ENCODE measurements at regions not wholly inside any gene's neighbourhood (a gene's known extent, or its start where the extent isn't known, plus 50 kb on each side); places are given as distances from the start of the nearest gene placed in this dataset.

GRCh38 chr4:164357957-164358356, 396.0 kb upstream of the SMIM31 start:
- intact Hi-C loops (cut with DNase I; ENCODE audit: low total_unique reads): no loop called here

GRCh38 chr4:164358400-164358799, 395.5 kb upstream of the SMIM31 start:
- no peak overlapping the region for H3K4me3 ChIP-seq

More at GRCh38 chr4:164357957-164358356, 396.0 kb upstream of the SMIM31 start:
- TF ChIP-seq POLR2A (IDR thresholded peaks at IDR 0.05): no peak
- TF ChIP-seq POLR2AphosphoS5 (IDR thresholded peaks at IDR 0.05): no peak
- no peak for TF ChIP-seq CTCF (IDR thresholded peaks at IDR 0.05)
- no peak for DNase-seq (ENCODE audit: low spot score in 2 of 2)
- Histone ChIP-seq H3K27ac (no peak overlapping the region), H3K9me3 (no peaks in the 10 kb centered on the region), H3K4me1 (no peaks in the 10 kb centered on the region), H3K27me3 (no peaks in the 10 kb centered on the region), H3K4me3 (no peak overlapping the region), H3K36me3 (no peaks in the 10 kb centered on the region)

GRCh38 chr4:164359881-164360280, 394.1 kb upstream of the SMIM31 start:
- TF ChIP-seq POLR2AphosphoS5 (IDR thresholded peaks at IDR 0.05): no peak
- TF ChIP-seq POLR2A (IDR thresholded peaks at IDR 0.05): no peak
- TF ChIP-seq CTCF (IDR thresholded peaks at IDR 0.05): no peak
- Histone ChIP-seq H3K4me1 (no peaks in the 10 kb centered on the region), H3K36me3 (no peaks in the 10 kb centered on the region), H3K27ac (no peak overlapping the region), H3K4me3 (no peak overlapping the region), H3K27me3 (no peaks in the 10 kb centered on the region), H3K9me3 (no peaks in the 10 kb centered on the region)
- intact Hi-C loops (cut with DNase I; ENCODE audit: low total_unique reads): no loop called here
- DNase-seq (ENCODE audit: low spot score in 2 of 2): no peak

More at GRCh38 chr4:164358400-164358799, 395.5 kb upstream of the SMIM31 start:
- Histone ChIP-seq H3K27me3 (no peaks in the 10 kb centered on the region), H3K27ac (no peak overlapping the region), H3K9me3 (no peaks in the 10 kb centered on the region), H3K4me1 (no peaks in the 10 kb centered on the region), H3K36me3 (no peaks in the 10 kb centered on the region)
- TF ChIP-seq POLR2A (IDR thresholded peaks at IDR 0.05) (no peak), CTCF (IDR thresholded peaks at IDR 0.05) (no peak), POLR2AphosphoS5 (IDR thresholded peaks at IDR 0.05) (no peak)
- intact Hi-C loops (cut with DNase I; ENCODE audit: low total_unique reads): no loop called here
- DNase-seq (ENCODE audit: low spot score in 2 of 2): no peak

- Histone ChIP-seq H3K27ac (no peak overlapping the region), H3K4me1 (no peaks in the 10 kb centered on the region), H3K27me3 (no peaks in the 10 kb centered on the region), H3K36me3 (no peaks in the 10 kb centered on the region), H3K9me3 (no peaks in the 10 kb centered on the region), H3K4me3 (no peak overlapping the region)
- no peak for DNase-seq (ENCODE audit: low spot score in 2 of 2)
- TF ChIP-seq POLR2A (IDR thresholded peaks at IDR 0.05) (no peak), CTCF (IDR thresholded peaks at IDR 0.05) (no peak), POLR2AphosphoS5 (IDR thresholded peaks at IDR 0.05) (no peak)
- intact Hi-C loops (cut with DNase I; ENCODE audit: low total_unique reads): no loop called here
Measured at GRCh38 chr4:164368894-164369293, 385.0 kb upstream of the SMIM31 start.

GRCh38 chr4:164373021-164373420, 380.9 kb upstream of the SMIM31 start:
- Histone ChIP-seq H3K4me1 (no peaks in the 10 kb centered on the region), H3K27ac (no peak overlapping the region), H3K27me3 (no peaks in the 10 kb centered on the region), H3K36me3 (no peaks in the 10 kb centered on the region), H3K4me3 (no peak overlapping the region), H3K9me3 (no peaks in the 10 kb centered on the region)
- DNase-seq (ENCODE audit: low spot score in 2 of 2): no peak
- intact Hi-C loops (cut with DNase I; ENCODE audit: low total_unique reads): no loop called here
- TF ChIP-seq POLR2A (IDR thresholded peaks at IDR 0.05) (no peak), POLR2AphosphoS5 (IDR thresholded peaks at IDR 0.05) (no peak), CTCF (IDR thresholded peaks at IDR 0.05) (no peak)

Measured in breast epithelium (tissue), 4 donors.